Lung (tissue), 11 donors: ENCODE measurements at regions not wholly inside any gene's neighbourhood (a gene's known extent, or its start where the extent isn't known, plus 50 kb on each side); places are given as distances from the start of the nearest gene placed in this dataset.

Experiments used
- ATAC-seq: fragments of 200-7000 bp; cut with Tn5 transposase; one replicate; pipeline ENCODE4 v1.9.1; 2020; ENCODE audit warnings: moderate number of reproducible peaks; ENCODE audit not compliant: insufficient read depth, low FRiP score
- DNase-seq, 3 donors: peaks; one replicate each; pipeline ENCODE4 v3.0.0-alpha.2; 2013 to 2017
- H3K27ac ChIP-seq, 2 donors: one replicate each; pipeline ENCODE4 v1.5.1; 2013; ENCODE audit warnings: mild to moderate bottlenecking in 2 of 2, moderate library complexity in 2 of 2, control low read depth in 1 of 2, inconsistent platforms in 1 of 2, low read depth in 1 of 2, low read length in 1 of 2
- H3K27me3 ChIP-seq, 3 donors: one replicate each; pipeline ENCODE4 v1.5.1; 2013; ENCODE audit warnings: low read length in 2 of 3; ENCODE audit not compliant: control insufficient read depth in 3 of 3, insufficient read depth in 3 of 3
- H3K36me3 ChIP-seq, 4 donors: one replicate each; pipeline ENCODE4 v1.5.1; 2013; ENCODE audit warnings: low read length in 4 of 4, mild to moderate bottlenecking in 1 of 4, moderate library complexity in 1 of 4; ENCODE audit not compliant: control insufficient read depth in 4 of 4, insufficient read depth in 4 of 4
- H3K4me1 ChIP-seq, 5 donors: one replicate each; pipeline ENCODE4 v1.5.1; 2013; ENCODE audit warnings: low read length in 5 of 5, mild to moderate bottlenecking in 2 of 5, moderate library complexity in 1 of 5; ENCODE audit not compliant: control insufficient read depth in 5 of 5, insufficient read depth in 5 of 5
- H3K4me3 ChIP-seq: one replicate; pipeline ENCODE4 v1.5.1; 2013; ENCODE audit warnings: mild to moderate bottlenecking, control low read depth, moderate library complexity
- H3K9ac ChIP-seq, 2 donors: one replicate each; pipeline ENCODE4 v1.5.1; 2013; ENCODE audit warnings: low read length in 2 of 2, control low read depth in 1 of 2; ENCODE audit not compliant: insufficient read depth in 1 of 2
- H3K9me3 ChIP-seq, 4 donors: one replicate each; pipeline ENCODE4 v1.5.1; 2013; ENCODE audit warnings: low read length in 3 of 4, mild to moderate bottlenecking in 1 of 4, moderate library complexity in 1 of 4; ENCODE audit not compliant: control insufficient read depth in 4 of 4, insufficient read depth in 3 of 4
- WGBS, 2 donors: extraction: QIAGEN DNeasy Blood & Tissue Kit; methylation state at CpG; one replicate each; pipeline ENCODE4 v1.1.7; 2013; 5-methylcytosine and 5-hydroxymethylcytosine counted together
- TF ChIP-seq, protein P1 (sequence below): IDR thresholded peaks from 2 replicates; pipeline ENCODE4 v1.5.1; 2012; ENCODE audit warnings: mild to moderate bottlenecking; ENCODE audit errors: control extremely low read depth, extremely low read depth
- donor health status: control.
- donor health status: control.
- donor health status: Bipolar disorder and iron deficiency.
- donor health status: healthy.
- donor health status: DM: yes; HTN: yes; CAD: no.

- ATAC-seq (no peak), DNase-seq (peak in 2 of 3 donors; percentile 19 to 23)
- H3K9ac ChIP-seq = no peak overlapping the region
- H3K4me1 ChIP-seq = no peaks in the 10 kb centered on the region
- no peaks in the 10 kb centered on the region for H3K27me3 ChIP-seq
- H3K9me3 ChIP-seq = no peaks in the 10 kb centered on the region
- H3K4me3 ChIP-seq = no peak overlapping the region
- no peaks in the 10 kb centered on the region for H3K36me3 ChIP-seq
- TF ChIP-seq, protein P1, sequence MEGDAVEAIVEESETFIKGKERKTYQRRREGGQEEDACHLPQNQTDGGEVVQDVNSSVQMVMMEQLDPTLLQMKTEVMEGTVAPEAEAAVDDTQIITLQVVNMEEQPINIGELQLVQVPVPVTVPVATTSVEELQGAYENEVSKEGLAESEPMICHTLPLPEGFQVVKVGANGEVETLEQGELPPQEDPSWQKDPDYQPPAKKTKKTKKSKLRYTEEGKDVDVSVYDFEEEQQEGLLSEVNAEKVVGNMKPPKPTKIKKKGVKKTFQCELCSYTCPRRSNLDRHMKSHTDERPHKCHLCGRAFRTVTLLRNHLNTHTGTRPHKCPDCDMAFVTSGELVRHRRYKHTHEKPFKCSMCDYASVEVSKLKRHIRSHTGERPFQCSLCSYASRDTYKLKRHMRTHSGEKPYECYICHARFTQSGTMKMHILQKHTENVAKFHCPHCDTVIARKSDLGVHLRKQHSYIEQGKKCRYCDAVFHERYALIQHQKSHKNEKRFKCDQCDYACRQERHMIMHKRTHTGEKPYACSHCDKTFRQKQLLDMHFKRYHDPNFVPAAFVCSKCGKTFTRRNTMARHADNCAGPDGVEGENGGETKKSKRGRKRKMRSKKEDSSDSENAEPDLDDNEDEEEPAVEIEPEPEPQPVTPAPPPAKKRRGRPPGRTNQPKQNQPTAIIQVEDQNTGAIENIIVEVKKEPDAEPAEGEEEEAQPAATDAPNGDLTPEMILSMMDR = no peak
- 61 to 80% methylated on average over 11 of the region's 11 CpGs for WGBS, 2 donors
- no peak overlapping the region for H3K27ac ChIP-seq
Observed at GRCh38 chr6:137349856-137350830, 131.0 kb upstream of the IFNGR1 start.

- Histone ChIP-seq H3K27me3 (no peaks in the 10 kb centered on the region), H3K9ac (no peak overlapping the region), H3K4me3 (no peak overlapping the region), H3K9me3 (no peaks in the 10 kb centered on the region), H3K27ac (no peak overlapping the region), H3K4me1 (no peaks in the 10 kb centered on the region), H3K36me3 (no peaks in the 10 kb centered on the region)
- no peak for DNase-seq
- 88 to 90% methylated on average over 3 of the region's 3 CpGs for WGBS, 2 donors
- no peak for ATAC-seq
- TF ChIP-seq, protein P1 = no peak
Observed at GRCh38 chr6:137348777-137349176, 129.6 kb upstream of the IFNGR1 start.

DNA sequence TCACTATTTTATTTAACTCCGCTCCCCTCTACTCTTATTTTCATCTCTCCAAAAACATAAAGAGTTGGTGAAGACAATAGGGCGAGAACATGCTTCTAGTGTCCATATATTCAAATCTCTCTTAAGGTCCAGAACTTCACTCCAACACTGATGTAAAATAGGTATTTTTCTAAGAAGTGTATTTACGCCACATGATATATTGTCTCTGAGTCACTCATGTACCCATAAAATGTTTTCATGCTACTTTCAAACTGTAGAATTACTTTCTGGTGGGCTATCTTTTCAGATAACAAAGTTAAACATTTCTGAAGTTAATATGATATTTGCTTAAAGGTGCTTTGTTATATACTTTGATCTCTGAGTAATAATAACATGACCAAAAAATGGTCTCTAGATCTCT, 124.1 kb upstream of the IFNGR1 start:
- no peak for ATAC-seq
- peaks cover 0 to 27% (median 4%) of the 10 kb centered on the region in 5 donors for H3K4me1 ChIP-seq
- no peak overlapping the region for H3K27ac ChIP-seq
- H3K4me3 ChIP-seq = no peak overlapping the region
- no peaks in the 10 kb centered on the region for H3K9me3 ChIP-seq
- no peak overlapping the region for H3K9ac ChIP-seq
- no peaks in the 10 kb centered on the region for H3K36me3 ChIP-seq
- H3K27me3 ChIP-seq = no peaks in the 10 kb centered on the region
- no peak for DNase-seq
- TF ChIP-seq, protein P1 = no peak
- WGBS, 2 donors = 95% methylated on average over 3 of the region's 3 CpGs
